GM13976 (cell line): ENCODE measurements at regions not wholly inside any gene's neighbourhood (a gene's known extent, or its start where the extent isn't known, plus 50 kb on each side); places are given as distances from the start of the nearest gene placed in this dataset.

Source experiments
- DNase-seq: peaks from one replicate; pipeline ENCODE4 v3.0.0; 2012; ENCODE audit warnings: low spot score
- CTCF ChIP-seq: IDR thresholded peaks from 2 replicates; pipeline ENCODE4 v1.5.1; 2012; ENCODE audit warnings: borderline replicate concordance, mild to moderate bottlenecking; ENCODE audit not compliant: insufficient read depth; ENCODE audit errors: extremely low read depth, missing control alignments, control extremely low read depth
- in situ Hi-C: fragments of 300-500 bp; cut with MboI; formaldehyde crosslinking; loops from one replicate; pipeline ENCODE4 v1.12.0; 2022; ENCODE audit warnings: low sequenced_read_pairs, mixed read lengths, inconsistent platforms; ENCODE audit not compliant: unreplicated experiment

- in situ Hi-C loops: no loop called here
- no peak for TF ChIP-seq CTCF
- DNase-seq: no peak
Measured at GRCh38 chr6:22726966-22727365, 157.6 kb downstream of the HDGFL1 start.

GRCh38 chr6:22727710-22728109 lies 158.3 kb downstream of the HDGFL1 start:
- TF ChIP-seq CTCF: no peak
- in situ Hi-C loops: no loop called here
- no peak for DNase-seq

- no peak for DNase-seq
- TF ChIP-seq CTCF: no peak
- in situ Hi-C loops: no loop called here
Measured at GRCh38 chr6:22732176-22732970, 163.0 kb downstream of the HDGFL1 start.

GRCh38 chr6:22736740-22737139 lies 167.4 kb downstream of the HDGFL1 start:
- no peak for DNase-seq
- no peak for TF ChIP-seq CTCF
- in situ Hi-C loops: no loop called here

- DNase-seq: no peak
- in situ Hi-C loops: no loop called here
- peak; percentile 10 for TF ChIP-seq CTCF
Measured at GRCh38 chr6:22737331-22737730, 168.0 kb downstream of the HDGFL1 start.

- DNase-seq: no peak
- in situ Hi-C loops: no loop called here
- TF ChIP-seq CTCF: no peak
Measured at GRCh38 chr6:22738194-22738593, 168.8 kb downstream of the HDGFL1 start.
